ENCODE measurements at regions not wholly inside any gene's neighbourhood (a gene's known extent, or its start where the extent isn't known, plus 50 kb on each side); places are given as distances from the start of the nearest gene placed in this dataset.

DNA sequence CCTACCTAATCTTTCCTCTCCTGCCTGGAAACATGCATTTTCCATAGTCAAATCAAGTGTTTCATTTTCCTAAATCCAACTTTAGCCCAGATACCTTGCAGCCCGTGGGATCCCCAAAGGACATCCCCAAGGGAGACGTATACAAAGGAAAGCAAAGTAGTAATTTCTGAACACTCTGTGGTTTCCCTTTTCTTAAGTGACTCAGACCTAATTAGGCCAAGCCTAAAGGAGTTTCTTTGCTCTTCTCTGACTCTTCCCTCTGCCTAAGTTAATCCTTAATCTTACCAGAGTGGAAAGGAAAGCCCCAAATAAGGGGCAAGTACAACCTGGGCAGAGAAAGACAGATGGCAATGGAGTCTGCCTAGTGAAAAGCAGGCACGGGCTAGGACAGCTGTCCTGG lies 250.3 kb downstream of the SPTSSA start:
- TF ChIP-seq GATA3 (IDR thresholded peaks at IDR 0.05; ENCODE audit: low read depth, low read length) (no peak), GATA2 (IDR thresholded peaks at IDR 0.05; ENCODE audit: low read depth, low read length) (no peak)

Data from SH-SY5Y (cell line).